K562 (cell line): ENCODE measurements at regions not wholly inside any gene's neighbourhood (a gene's known extent, or its start where the extent isn't known, plus 50 kb on each side); places are given as distances from the start of the nearest gene placed in this dataset.

Experiments
- ATAC-seq: fragments of 200-7000 bp; cut with Tn5 transposase; 3 replicates; pipeline ENCODE4 v1.9.1; 2020; ENCODE audit warnings: moderate library complexity
- BruUV-seq: library from RNA; stranded (reverse); fragments of 400-500 nt; replicated peaks from 2 replicates; lab custom pipeline; 2021; lab: Mats Ljungman, UMichigan
- CTCF ChIA-PET: fragments of 300-600 bp; formaldehyde crosslinking; extraction: SDS; loops from one replicate; lab custom pipeline; 2021; ENCODE audit warnings: low intra/inter-chr PET ratio; lab: Yijun Ruan, JAX
- POLR2A ChIA-PET: fragments of 300-600, 350-650 bp; sonication (Branson Sonifier 250); formaldehyde crosslinking; extraction: SDS; loops from one replicate; lab custom pipeline; 2021; ENCODE audit warnings: antibody characterized with exemption, inconsistent platforms; lab: Yijun Ruan, JAX
- DNase-seq, 4 experiments: peaks; one replicate each; pipeline versions ENCODE4 v3.0.0 to v3.0.0-alpha.2; 2011 to 2018; ENCODE audit warnings: low spot score in 3 of 4, mixed read lengths in 3 of 4; ENCODE audit errors: extremely low read depth in 1 of 4
- FAIRE-seq: peaks from 2 replicates; lab custom pipeline; 2011; peaks lifted over from hg19 to GRCh38; lab: Jason Lieb, UNC
- H2AFZ ChIP-seq: 2 replicates; pipeline ENCODE4 v1.6.0; 2011; ENCODE audit warnings: low read depth, low read length, control low read depth, inconsistent platforms
- H3K27ac ChIP-seq: fragments of 200-600 bp; 3 replicates; pipeline ENCODE4 v1.8.0; 2011; ENCODE audit warnings: low read depth, mild to moderate bottlenecking, control low read depth, inconsistent platforms, low read length, moderate library complexity, mixed read lengths; ENCODE audit errors: extremely low read depth
- H3K27me3 ChIP-seq, 2 experiments: fragments of 300-600 bp in 1 of 2; 2 replicates in 1 of 2; 3 replicates in 1 of 2; pipeline versions ENCODE4 v1.6.0 to v1.8.0; 2011; ENCODE audit warnings: inconsistent platforms in 2 of 2, low read length in 2 of 2, mild to moderate bottlenecking in 1 of 2, mixed read lengths in 1 of 2, moderate library complexity in 1 of 2; ENCODE audit not compliant: control insufficient read depth in 2 of 2, insufficient read depth in 2 of 2
- H3K36me3 ChIP-seq: fragments of 300-600 bp; 3 replicates; pipeline ENCODE4 v1.8.0; 2011; ENCODE audit warnings: mild to moderate bottlenecking, low read length, inconsistent platforms; ENCODE audit not compliant: control insufficient read depth, insufficient read depth
- H3K4me1 ChIP-seq, 2 experiments: fragments of 200-600 bp in 1 of 2; replicated peaks in 1 of 2; 2 replicates in 1 of 2; 3 replicates in 1 of 2; pipeline versions ENCODE4 v1.5.1 to v1.8.0; 2011; ENCODE audit warnings: inconsistent platforms in 2 of 2, low read length in 2 of 2, mild to moderate bottlenecking in 1 of 2, mixed read lengths in 1 of 2, moderate library complexity in 1 of 2; ENCODE audit not compliant: control insufficient read depth in 2 of 2, insufficient read depth in 2 of 2
- H3K4me2 ChIP-seq: 2 replicates; pipeline ENCODE4 v1.6.1; 2011; ENCODE audit warnings: low read length, control low read depth, inconsistent platforms, mixed read lengths; ENCODE audit not compliant: insufficient read depth
- H3K4me3 ChIP-seq: fragments of 200-600 bp; sonication (generic), shearing (Covaris generic); 2 replicates; pipeline ENCODE4 v1.5.1; 2016; ENCODE audit warnings: control low read depth, inconsistent platforms
- H3K79me2 ChIP-seq: fragments of 200-600 bp; 3 replicates; pipeline ENCODE4 v1.8.0; 2011; ENCODE audit warnings: low read length, inconsistent platforms; ENCODE audit not compliant: control insufficient read depth, insufficient read depth
- H3K9ac ChIP-seq, 2 experiments: 2 replicates each; pipeline versions ENCODE4 v1.6.0 to v1.6.1; 2011; ENCODE audit warnings: low read depth in 2 of 2, low read length in 2 of 2, control low read depth in 1 of 2, inconsistent platforms in 1 of 2, mild to moderate bottlenecking in 1 of 2, mixed read lengths in 1 of 2; ENCODE audit not compliant: insufficient read depth in 1 of 2
- H3K9me1 ChIP-seq: one replicate; pipeline ENCODE4 v1.6.0; 2011; ENCODE audit warnings: inconsistent platforms, mild to moderate bottlenecking, low read length, moderate library complexity; ENCODE audit not compliant: control insufficient read depth, insufficient read depth
- H3K9me3 ChIP-seq: replicated peaks from 2 replicates; pipeline ENCODE4 v1.5.1; 2011; ENCODE audit warnings: low read depth, low read length, inconsistent platforms; ENCODE audit not compliant: control insufficient read depth, insufficient read depth
- H4K20me1 ChIP-seq: replicated peaks from 2 replicates; pipeline ENCODE4 v1.6.1; 2011; ENCODE audit warnings: low read length, inconsistent platforms, mixed read lengths; ENCODE audit not compliant: control insufficient read depth, insufficient read depth
- CBFB ChIP-seq: sonication (generic); formaldehyde crosslinking; IDR thresholded peaks from 2 replicates; pipeline ENCODE4 v1.4.0; 2020; ENCODE audit warnings: mild to moderate bottlenecking, missing genetic modification reagents
- HMG20B ChIP-seq: fragments of 250-450 bp; sonication (Bioruptor Pico); IDR thresholded peaks from 2 replicates; pipeline ENCODE4 v1.5.0; 2021; ENCODE audit warnings: mild to moderate bottlenecking
- XRCC4 ChIP-seq: IDR thresholded peaks from one replicate; pipeline ENCODE4 v1.6.1; 2011; ENCODE audit not compliant: insufficient read depth, insufficient read length; ENCODE audit errors: extremely low read depth
- ZBTB17 ChIP-seq: fragments of 450-650 bp; formaldehyde crosslinking; IDR thresholded peaks from 2 replicates; pipeline ENCODE4 v1.4.0; 2020; ENCODE audit warnings: mild to moderate bottlenecking
- ZNF23 ChIP-seq: fragments of 250-450 bp; sonication (Bioruptor Pico); IDR thresholded peaks from 2 replicates; pipeline ENCODE4 v1.4.0; 2020; ENCODE audit warnings: mild to moderate bottlenecking
- ZNF253 ChIP-seq: fragments of 250-450 bp; sonication (Bioruptor Pico); conservative IDR thresholded peaks from 2 replicates; pipeline ENCODE4 v1.6.1; 2021; ENCODE audit warnings: mild to moderate bottlenecking
- ZNF717 ChIP-seq: fragments of 250-450 bp; sonication (Bioruptor Pico); IDR thresholded peaks from 2 replicates; pipeline ENCODE4 v1.5.0; 2021
- WGBS: fragments of 100-300 bp; shearing (Covaris generic); methylation state at CpG from one replicate; pipeline ENCODE4 v1.1.6; 2016; ENCODE audit warnings: low coverage, mixed read lengths; ENCODE audit not compliant: insufficient coverage; ENCODE audit errors: missing lambda C conversion rate; 5-methylcytosine and 5-hydroxymethylcytosine counted together
- in situ Hi-C: fragments of 300-500 bp; cut with MboI; formaldehyde crosslinking; loops from 4 replicates; pipeline ENCODE4 v1.15.0; 2018; ENCODE audit warnings: inconsistent platforms, mixed read lengths
- intact Hi-C: fragments of 100-400 bp; cut with micrococcal nuclease; formaldehyde crosslinking; loops from 2 replicates; pipeline ENCODE4 v1.14.2; 2022
- TF ChIP-seq, protein P1 (sequence below): fragments of 450-650 bp; IDR thresholded peaks from 2 replicates; pipeline ENCODE4 v1.6.1; 2016; ENCODE audit warnings: mild to moderate bottlenecking
- TF ChIP-seq, protein P2 (sequence below): fragments of 250-450 bp; sonication (Bioruptor Pico); IDR thresholded peaks from 2 replicates; pipeline ENCODE4 v1.9.0; 2021; ENCODE audit warnings: mild to moderate bottlenecking, inconsistent platforms
- TF ChIP-seq, protein P3 (sequence below): sonication (generic); formaldehyde crosslinking; IDR thresholded peaks from 2 replicates; pipeline ENCODE4 v1.8.1; 2023; ENCODE audit warnings: mild to moderate bottlenecking, missing genetic modification reagents
- TF ChIP-seq, protein P4 (sequence below), 2 experiments: fragments of 200-800 bp in 1 of 2; sonication (Bioruptor generic) in 1 of 2; sonication (generic) in 1 of 2; formaldehyde crosslinking in 1 of 2; IDR thresholded peaks in 1 of 2; conservative IDR thresholded peaks in 1 of 2; 2 replicates each; pipeline versions ENCODE4 v1.5.0 to v1.6.1; 2016 to 2020; ENCODE audit warnings: missing compliant biosample characterization in 1 of 2, missing genetic modification characterization in 1 of 2, missing genetic modification reagents in 1 of 2
- TF ChIP-seq, protein P5 (sequence below): fragments of 250-450 bp; sonication (Bioruptor Pico); IDR thresholded peaks from 2 replicates; pipeline ENCODE4 v1.8.0; 2021; ENCODE audit warnings: mild to moderate bottlenecking, moderate library complexity

DNA sequence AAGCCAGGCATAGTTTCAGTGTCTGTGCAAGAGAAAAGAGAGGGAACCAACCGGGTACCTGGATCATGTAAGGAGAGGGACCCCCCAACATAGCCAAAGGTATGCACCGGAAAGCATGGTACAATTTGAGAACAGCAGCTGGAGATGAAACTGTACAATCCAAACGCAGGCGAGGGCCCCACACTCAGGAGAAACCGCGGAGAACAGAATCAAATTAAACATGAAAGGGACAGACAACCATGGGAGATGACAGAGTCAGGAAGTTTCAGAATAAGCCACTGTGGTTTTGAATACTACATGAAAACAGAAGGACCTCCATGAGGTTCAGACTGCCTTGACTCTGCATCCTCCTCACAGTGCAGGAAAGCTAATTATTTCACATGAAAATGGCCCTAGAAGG lies 62.9 kb upstream of the SPATA13 start (continued):
- TF ChIP-seq, protein P1, sequence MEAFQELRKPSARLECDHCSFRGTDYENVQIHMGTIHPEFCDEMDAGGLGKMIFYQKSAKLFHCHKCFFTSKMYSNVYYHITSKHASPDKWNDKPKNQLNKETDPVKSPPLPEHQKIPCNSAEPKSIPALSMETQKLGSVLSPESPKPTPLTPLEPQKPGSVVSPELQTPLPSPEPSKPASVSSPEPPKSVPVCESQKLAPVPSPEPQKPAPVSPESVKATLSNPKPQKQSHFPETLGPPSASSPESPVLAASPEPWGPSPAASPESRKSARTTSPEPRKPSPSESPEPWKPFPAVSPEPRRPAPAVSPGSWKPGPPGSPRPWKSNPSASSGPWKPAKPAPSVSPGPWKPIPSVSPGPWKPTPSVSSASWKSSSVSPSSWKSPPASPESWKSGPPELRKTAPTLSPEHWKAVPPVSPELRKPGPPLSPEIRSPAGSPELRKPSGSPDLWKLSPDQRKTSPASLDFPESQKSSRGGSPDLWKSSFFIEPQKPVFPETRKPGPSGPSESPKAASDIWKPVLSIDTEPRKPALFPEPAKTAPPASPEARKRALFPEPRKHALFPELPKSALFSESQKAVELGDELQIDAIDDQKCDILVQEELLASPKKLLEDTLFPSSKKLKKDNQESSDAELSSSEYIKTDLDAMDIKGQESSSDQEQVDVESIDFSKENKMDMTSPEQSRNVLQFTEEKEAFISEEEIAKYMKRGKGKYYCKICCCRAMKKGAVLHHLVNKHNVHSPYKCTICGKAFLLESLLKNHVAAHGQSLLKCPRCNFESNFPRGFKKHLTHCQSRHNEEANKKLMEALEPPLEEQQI = no peak
- TF ChIP-seq, protein P2, sequence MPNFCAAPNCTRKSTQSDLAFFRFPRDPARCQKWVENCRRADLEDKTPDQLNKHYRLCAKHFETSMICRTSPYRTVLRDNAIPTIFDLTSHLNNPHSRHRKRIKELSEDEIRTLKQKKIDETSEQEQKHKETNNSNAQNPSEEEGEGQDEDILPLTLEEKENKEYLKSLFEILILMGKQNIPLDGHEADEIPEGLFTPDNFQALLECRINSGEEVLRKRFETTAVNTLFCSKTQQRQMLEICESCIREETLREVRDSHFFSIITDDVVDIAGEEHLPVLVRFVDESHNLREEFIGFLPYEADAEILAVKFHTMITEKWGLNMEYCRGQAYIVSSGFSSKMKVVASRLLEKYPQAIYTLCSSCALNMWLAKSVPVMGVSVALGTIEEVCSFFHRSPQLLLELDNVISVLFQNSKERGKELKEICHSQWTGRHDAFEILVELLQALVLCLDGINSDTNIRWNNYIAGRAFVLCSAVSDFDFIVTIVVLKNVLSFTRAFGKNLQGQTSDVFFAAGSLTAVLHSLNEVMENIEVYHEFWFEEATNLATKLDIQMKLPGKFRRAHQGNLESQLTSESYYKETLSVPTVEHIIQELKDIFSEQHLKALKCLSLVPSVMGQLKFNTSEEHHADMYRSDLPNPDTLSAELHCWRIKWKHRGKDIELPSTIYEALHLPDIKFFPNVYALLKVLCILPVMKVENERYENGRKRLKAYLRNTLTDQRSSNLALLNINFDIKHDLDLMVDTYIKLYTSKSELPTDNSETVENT (CRISPR knock-in tag) = no peak
- TF ChIP-seq HMG20B (CRISPR knock-in tag) (no peak), ZNF253 (CRISPR knock-in tag) (no peak)
- TF ChIP-seq, all 486 proteins: peak for 0

DNA sequence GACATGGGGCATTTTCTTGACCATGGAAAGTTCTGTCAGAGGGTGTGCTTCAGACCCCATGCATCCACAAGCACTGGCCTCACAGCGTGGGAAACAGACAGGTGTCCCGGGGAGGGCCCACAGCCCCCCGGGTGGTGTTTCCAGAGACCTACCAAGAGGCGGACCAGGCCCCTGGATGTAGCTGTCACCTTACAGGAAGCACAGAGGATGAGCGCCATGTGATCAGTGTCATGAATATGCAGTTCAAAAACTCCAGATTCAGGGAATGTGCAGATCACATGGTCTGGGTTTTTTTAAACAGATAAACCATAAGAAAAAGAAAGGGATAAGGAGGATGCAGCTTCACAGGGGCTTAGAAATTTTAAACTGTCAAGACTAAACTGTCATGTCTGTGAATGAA lies 61.0 kb upstream of the SPATA13 start:
- ATAC-seq (no peak), FAIRE-seq (no peak), DNase-seq (no peak)
- Histone ChIP-seq H3K4me2 (no peak overlapping the region), H3K27ac (no peak overlapping the region), H3K9me1 (no peaks in the 10 kb centered on the region), H3K4me3 (no peak overlapping the region), H4K20me1 (no peaks in the 10 kb centered on the region), H2AFZ (no peak overlapping the region), H3K27me3 (no peaks in the 10 kb centered on the region), H3K9me3 (no peaks in the 10 kb centered on the region), H3K9ac (no peak overlapping the region), H3K79me2 (no peaks in the 10 kb centered on the region), H3K4me1 (no peaks in the 10 kb centered on the region), H3K36me3 (no peaks in the 10 kb centered on the region)
- intact Hi-C loops (no loop called here), in situ Hi-C loops (no loop called here)
- ChIA-PET POLR2A (no interaction called here), CTCF (no interaction called here)
- WGBS = 0% methylated on average over 2 of the region's 5 CpGs
- no TSS peak for BruUV-seq
- TF ChIP-seq ZBTB17 (CRISPR knock-in tag) = no peak
- no peak for TF ChIP-seq ZNF717
- no peak for TF ChIP-seq ZNF23 (CRISPR knock-in tag)
- TF ChIP-seq XRCC4 = no peak
- TF ChIP-seq, protein P3, sequence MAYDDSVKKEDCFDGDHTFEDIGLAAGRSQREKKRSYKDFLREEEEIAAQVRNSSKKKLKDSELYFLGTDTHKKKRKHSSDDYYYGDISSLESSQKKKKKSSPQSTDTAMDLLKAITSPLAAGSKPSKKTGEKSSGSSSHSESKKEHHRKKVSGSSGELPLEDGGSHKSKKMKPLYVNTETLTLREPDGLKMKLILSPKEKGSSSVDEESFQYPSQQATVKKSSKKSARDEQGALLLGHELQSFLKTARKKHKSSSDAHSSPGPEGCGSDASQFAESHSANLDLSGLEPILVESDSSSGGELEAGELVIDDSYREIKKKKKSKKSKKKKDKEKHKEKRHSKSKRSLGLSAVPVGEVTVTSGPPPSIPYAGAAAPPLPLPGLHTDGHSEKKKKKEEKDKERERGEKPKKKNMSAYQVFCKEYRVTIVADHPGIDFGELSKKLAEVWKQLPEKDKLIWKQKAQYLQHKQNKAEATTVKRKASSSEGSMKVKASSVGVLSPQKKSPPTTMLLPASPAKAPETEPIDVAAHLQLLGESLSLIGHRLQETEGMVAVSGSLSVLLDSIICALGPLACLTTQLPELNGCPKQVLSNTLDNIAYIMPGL (CRISPR knock-in tag) = no peak
- no peak for TF ChIP-seq CBFB (CRISPR knock-in tag)
- TF ChIP-seq, protein P4, sequence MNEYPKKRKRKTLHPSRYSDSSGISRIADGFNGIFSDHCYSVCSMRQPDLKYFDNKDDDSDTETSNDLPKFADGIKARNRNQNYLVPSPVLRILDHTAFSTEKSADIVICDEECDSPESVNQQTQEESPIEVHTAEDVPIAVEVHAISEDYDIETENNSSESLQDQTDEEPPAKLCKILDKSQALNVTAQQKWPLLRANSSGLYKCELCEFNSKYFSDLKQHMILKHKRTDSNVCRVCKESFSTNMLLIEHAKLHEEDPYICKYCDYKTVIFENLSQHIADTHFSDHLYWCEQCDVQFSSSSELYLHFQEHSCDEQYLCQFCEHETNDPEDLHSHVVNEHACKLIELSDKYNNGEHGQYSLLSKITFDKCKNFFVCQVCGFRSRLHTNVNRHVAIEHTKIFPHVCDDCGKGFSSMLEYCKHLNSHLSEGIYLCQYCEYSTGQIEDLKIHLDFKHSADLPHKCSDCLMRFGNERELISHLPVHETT (CRISPR knock-in tag; conservative IDR thresholded peaks at IDR 0.05 in 1 of 2, IDR thresholded peaks at IDR 0.05 in 1 of 2) = no peak
- TF ChIP-seq, protein P5, sequence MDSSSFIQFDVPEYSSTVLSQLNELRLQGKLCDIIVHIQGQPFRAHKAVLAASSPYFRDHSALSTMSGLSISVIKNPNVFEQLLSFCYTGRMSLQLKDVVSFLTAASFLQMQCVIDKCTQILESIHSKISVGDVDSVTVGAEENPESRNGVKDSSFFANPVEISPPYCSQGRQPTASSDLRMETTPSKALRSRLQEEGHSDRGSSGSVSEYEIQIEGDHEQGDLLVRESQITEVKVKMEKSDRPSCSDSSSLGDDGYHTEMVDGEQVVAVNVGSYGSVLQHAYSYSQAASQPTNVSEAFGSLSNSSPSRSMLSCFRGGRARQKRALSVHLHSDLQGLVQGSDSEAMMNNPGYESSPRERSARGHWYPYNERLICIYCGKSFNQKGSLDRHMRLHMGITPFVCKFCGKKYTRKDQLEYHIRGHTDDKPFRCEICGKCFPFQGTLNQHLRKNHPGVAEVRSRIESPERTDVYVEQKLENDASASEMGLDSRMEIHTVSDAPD = no peak
